Testis (tissue), 2 donors: ENCODE measurements at regions not wholly inside any gene's neighbourhood (a gene's known extent, or its start where the extent isn't known, plus 50 kb on each side); places are given as distances from the start of the nearest gene placed in this dataset.

Experiments
- DNase-seq: peaks from one replicate; pipeline ENCODE4 v3.0.0-alpha.2; 2019
- H3K27ac ChIP-seq, 2 donors: fragments of 200-600 bp; sonication (generic); one replicate each; pipeline ENCODE4 v1.5.1; 2019
- H3K27me3 ChIP-seq: fragments of 200-600 bp; sonication (generic); one replicate; pipeline ENCODE4 v1.5.1; 2019
- H3K36me3 ChIP-seq: fragments of 200-600 bp; sonication (generic); one replicate; pipeline ENCODE4 v1.5.1; 2017; ENCODE audit warnings: low read depth; ENCODE audit errors: missing control alignments
- H3K4me1 ChIP-seq: fragments of 200-600 bp; sonication (generic); one replicate; pipeline ENCODE4 v1.5.1; 2019
- H3K4me3 ChIP-seq, 2 donors: fragments of 200-600 bp; sonication (generic); one replicate each; pipeline ENCODE4 v1.5.1; 2017 to 2019
- H3K9me3 ChIP-seq: fragments of 200-600 bp; sonication (generic); one replicate; pipeline ENCODE4 v1.5.1; 2017
- CTCF ChIP-seq, 3 experiments: fragments of 450-650 bp in 2 of 3; fragments of 200-600 bp in 1 of 3; sonication (generic) in 1 of 3; IDR thresholded peaks; one replicate each; pipeline ENCODE4 v1.5.1; 2016 to 2019; ENCODE audit warnings: antibody characterized with exemption in 3 of 3, mild to moderate bottlenecking in 2 of 3, moderate library complexity in 1 of 3
- POLR2A ChIP-seq: fragments of 450-650 bp; IDR thresholded peaks from one replicate; pipeline ENCODE4 v1.6.1; 2017; ENCODE audit warnings: antibody characterized with exemption, mild to moderate bottlenecking, moderate library complexity
- WGBS, 2 donors: methylation state at CpG; one replicate each; pipeline ENCODE4 v1.1.5; 2018; 5-methylcytosine and 5-hydroxymethylcytosine counted together
- intact Hi-C: fragments of 100-400 bp; cut with DNase I; formaldehyde crosslinking; loops from one replicate; pipeline ENCODE4 v1.15.1; 2023; ENCODE audit warnings: low total_unique reads

- intact Hi-C loops = no loop called here
- no peaks in the 10 kb centered on the region for H3K36me3 ChIP-seq
- no peaks in the 10 kb centered on the region for H3K9me3 ChIP-seq
- no peak for DNase-seq
- peaks cover 6% of the 10 kb centered on the region for H3K4me1 ChIP-seq
- H3K27ac ChIP-seq = no peak overlapping the region
- no peaks in the 10 kb centered on the region for H3K27me3 ChIP-seq
- 81 to 84% methylated on average over 3 of the region's 3 CpGs for WGBS, 2 donors
- H3K4me3 ChIP-seq = no peak overlapping the region
- TF ChIP-seq CTCF (IDR thresholded peaks at IDR 0.05) (no peak), POLR2A (no peak)
Measured at GRCh38 chr2:236851187-236851586, 234.5 kb upstream of the COPS8 start.

GRCh38 chr2:236852100-236852976 lies 233.4 kb upstream of the COPS8 start:
- WGBS, 2 donors = 56 to 64% methylated on average over 17 of the region's 17 CpGs
- no peak for TF ChIP-seq POLR2A
- TF ChIP-seq CTCF (IDR thresholded peaks at IDR 0.05) = no peak
- no peaks in the 10 kb centered on the region for H3K36me3 ChIP-seq
- H3K4me3 ChIP-seq = no peak overlapping the region
- H3K27me3 ChIP-seq = no peaks in the 10 kb centered on the region
- no peak for DNase-seq
- intact Hi-C loops = no loop called here
- no peaks in the 10 kb centered on the region for H3K9me3 ChIP-seq
- H3K4me1 ChIP-seq = peaks cover 6% of the 10 kb centered on the region
- no peak overlapping the region for H3K27ac ChIP-seq

DNA sequence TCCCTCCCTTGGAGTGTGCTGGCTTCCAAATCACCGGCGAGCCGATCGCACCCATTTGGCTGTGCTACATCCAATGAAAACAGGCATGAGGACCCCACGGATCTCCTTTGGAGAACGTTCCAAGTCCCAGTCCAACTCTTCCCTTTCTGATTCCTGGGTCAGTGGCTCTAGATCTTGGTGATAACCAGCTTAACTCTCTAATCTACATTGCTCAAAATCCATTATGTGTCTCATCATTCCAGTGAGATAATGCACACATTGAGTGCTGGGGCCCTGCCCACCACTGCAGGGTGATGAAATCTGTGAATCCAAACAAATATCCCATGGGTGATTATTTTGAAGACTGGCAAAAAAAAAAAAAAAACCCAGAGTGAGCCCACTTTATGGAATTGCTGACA lies 232.7 kb upstream of the COPS8 start:
- TF ChIP-seq POLR2A = no peak
- 51 to 79% methylated on average over 6 of the region's 6 CpGs for whole genome bisulfite sequencing, 2 donors
- Histone ChIP-seq H3K27ac (no peak overlapping the region), H3K4me3 (no peak overlapping the region), H3K36me3 (no peaks in the 10 kb centered on the region), H3K27me3 (no peaks in the 10 kb centered on the region), H3K9me3 (no peaks in the 10 kb centered on the region), H3K4me1 (peaks cover 6% of the 10 kb centered on the region)
- DNase-seq = no peak
- intact Hi-C loops = no loop called here

- intact Hi-C loops = no loop called here
- DNase-seq = no peak
Measured at GRCh38 chr2:236853585-236854051, 232.1 kb upstream of the COPS8 start.

More at GRCh38 chr2:236853585-236854051, 232.1 kb upstream of the COPS8 start:
- peaks cover 6% of the 10 kb centered on the region for H3K4me1 ChIP-seq
- WGBS, 2 donors = 89 to 94% methylated on average over 13 of the region's 13 CpGs
- TF ChIP-seq POLR2A (no peak), CTCF (IDR thresholded peaks at IDR 0.05) (no peak)
- no peaks in the 10 kb centered on the region for H3K27me3 ChIP-seq
- H3K27ac ChIP-seq = no peak overlapping the region
- H3K4me3 ChIP-seq = no peak overlapping the region
- H3K36me3 ChIP-seq = no peaks in the 10 kb centered on the region
- no peaks in the 10 kb centered on the region for H3K9me3 ChIP-seq
